Astrocyte (in vitro differentiated cells and primary cell): ENCODE measurements at regions not wholly inside any gene's neighbourhood (a gene's known extent, or its start where the extent isn't known, plus 50 kb on each side); places are given as distances from the start of the nearest gene placed in this dataset.

ENCODE experiments used
- DNase-seq: peaks from one replicate; pipeline ENCODE4 v3.0.0-alpha.2; 2010; ENCODE audit warnings: low read depth
- FAIRE-seq: peaks from 2 replicates; lab custom pipeline; 2011; peaks lifted over from hg19 to GRCh38; lab: Jason Lieb, UNC
- H2AFZ ChIP-seq: 2 replicates; pipeline ENCODE4 v1.6.0; 2012; ENCODE audit warnings: low read depth, low read length, inconsistent platforms
- H3K27ac ChIP-seq: 2 replicates; pipeline ENCODE4 v1.5.1; 2011; ENCODE audit warnings: low read depth, low read length, inconsistent platforms
- H3K27me3 ChIP-seq: 2 replicates; pipeline ENCODE4 v1.6.0; 2011; ENCODE audit warnings: low read length, inconsistent platforms; ENCODE audit not compliant: insufficient read depth
- H3K36me3 ChIP-seq: 2 replicates; pipeline ENCODE4 v1.5.1; 2011; ENCODE audit warnings: low read length, inconsistent platforms; ENCODE audit not compliant: insufficient read depth
- H3K4me1 ChIP-seq: 2 replicates; pipeline ENCODE4 v1.5.1; 2011; ENCODE audit warnings: low read length, inconsistent platforms; ENCODE audit not compliant: insufficient read depth
- H3K4me2 ChIP-seq: 2 replicates; pipeline ENCODE4 v1.6.0; 2012; ENCODE audit warnings: low read length, inconsistent platforms
- H3K4me3 ChIP-seq: 2 replicates; pipeline ENCODE4 v1.5.1; 2011; ENCODE audit warnings: low read depth, mild to moderate bottlenecking, low read length, inconsistent platforms; ENCODE audit not compliant: insufficient read depth
- H3K79me2 ChIP-seq: 2 replicates; pipeline ENCODE4 v1.6.0; 2012; ENCODE audit warnings: mild to moderate bottlenecking, low read length, inconsistent platforms; ENCODE audit not compliant: insufficient read depth
- H3K9ac ChIP-seq: 2 replicates; pipeline ENCODE4 v1.6.0; 2012; ENCODE audit warnings: mild to moderate bottlenecking, low read length, inconsistent platforms
- H3K9me3 ChIP-seq: 2 replicates; pipeline ENCODE4 v1.5.1; 2012; ENCODE audit warnings: low read depth, mild to moderate bottlenecking, low read length, inconsistent platforms; ENCODE audit not compliant: insufficient read depth
- H4K20me1 ChIP-seq: 2 replicates; pipeline ENCODE4 v1.6.0; 2012; ENCODE audit warnings: low read length, inconsistent platforms; ENCODE audit not compliant: insufficient read depth
- H3K27ac Mint-ChIP-seq: one replicate; pipeline ENCODE4 v1.8.0; 2021; ENCODE audit warnings: mild to moderate bottlenecking, mixed read lengths; ENCODE audit not compliant: unreplicated experiment
- H3K27me3 Mint-ChIP-seq: one replicate; pipeline ENCODE4 v1.8.0; 2021; ENCODE audit warnings: low read depth, mixed read lengths; ENCODE audit not compliant: unreplicated experiment
- H3K36me3 Mint-ChIP-seq: one replicate; pipeline ENCODE4 v1.8.0; 2021; ENCODE audit warnings: low read depth, mixed read lengths; ENCODE audit not compliant: unreplicated experiment
- H3K4me1 Mint-ChIP-seq: one replicate; pipeline ENCODE4 v1.8.0; 2021; ENCODE audit warnings: low read depth, mixed read lengths; ENCODE audit not compliant: unreplicated experiment
- H3K4me3 Mint-ChIP-seq: one replicate; pipeline ENCODE4 v1.8.0; 2021; ENCODE audit warnings: mild to moderate bottlenecking, moderate library complexity, mixed read lengths; ENCODE audit not compliant: unreplicated experiment
- H3K9me3 Mint-ChIP-seq: one replicate; pipeline ENCODE4 v1.8.0; 2021; ENCODE audit warnings: mild to moderate bottlenecking, mixed read lengths; ENCODE audit not compliant: unreplicated experiment
- CTCF ChIP-seq: IDR thresholded peaks from 2 replicates; pipeline ENCODE4 v1.5.1; 2011; ENCODE audit warnings: low read depth, mild to moderate bottlenecking, inconsistent platforms, low read length, moderate library complexity; ENCODE audit not compliant: insufficient read depth
- EZH2 ChIP-seq: IDR thresholded peaks from 2 replicates; pipeline ENCODE4 v1.6.1; 2012; ENCODE audit warnings: mild to moderate bottlenecking, low read length, inconsistent platforms; ENCODE audit not compliant: insufficient read depth

- Mint-ChIP-seq H3K36me3 (peaks cover 2% of the 10 kb centered on the region), H3K27me3 (peaks cover 17% of the 10 kb centered on the region), H3K27ac (peak overlapping the region; percentile 86), H3K9me3 (no peaks in the 10 kb centered on the region), H3K4me3 (no peak overlapping the region), H3K4me1 (peaks cover 19% of the 10 kb centered on the region)
- Histone ChIP-seq H3K36me3 (no peaks in the 10 kb centered on the region), H3K79me2 (no peaks in the 10 kb centered on the region), H3K9me3 (no peaks in the 10 kb centered on the region), H3K9ac (no peak overlapping the region), H2AFZ (no peak overlapping the region), H3K4me3 (no peak overlapping the region), H3K4me1 (peaks cover 14% of the 10 kb centered on the region), H3K27me3 (peaks cover 27% of the 10 kb centered on the region), H3K4me2 (peak overlapping the region; percentile 77), H3K27ac (no peak overlapping the region), H4K20me1 (peaks cover 5% of the 10 kb centered on the region)
- DNase-seq (no peak), FAIRE-seq (no peak)
- TF ChIP-seq CTCF (no peak), EZH2 (no peak)
These were observed 97.3 kb downstream of the RTP5 start for GRCh38 chr2:241966647-241967466.

DNA sequence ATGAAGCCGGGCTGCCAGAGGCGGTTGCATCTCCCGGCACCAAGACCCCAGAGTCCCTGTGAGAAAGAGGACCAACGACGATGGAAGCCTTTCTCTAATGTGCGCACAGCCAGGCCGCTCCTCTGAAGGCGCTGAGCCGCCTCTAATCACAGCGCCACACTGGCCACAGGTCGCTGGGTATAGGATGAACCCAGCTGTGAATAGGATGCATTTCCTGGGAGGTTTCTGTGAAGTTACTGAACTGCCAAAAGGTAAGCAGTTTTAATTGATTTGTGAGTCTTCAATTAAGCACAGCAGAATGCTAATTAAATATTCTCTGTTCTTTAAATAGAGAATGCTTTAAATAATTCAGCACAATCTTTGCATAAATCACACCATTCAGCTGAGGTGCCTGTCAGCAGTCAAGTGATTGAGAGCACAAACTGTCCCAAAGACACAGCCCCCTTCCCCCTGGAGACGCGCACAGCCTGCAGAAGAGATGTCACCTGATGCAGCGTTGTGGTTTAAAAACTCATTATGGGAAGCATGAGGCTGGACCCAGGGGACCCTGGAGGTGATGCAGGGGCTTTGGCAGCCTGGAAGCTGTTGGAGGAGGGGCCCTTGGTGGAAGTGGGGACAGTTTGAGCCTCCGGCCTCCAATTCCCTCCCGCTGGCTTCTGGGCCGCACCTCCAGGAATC, 98.1 kb downstream of the RTP5 start:
- Mint-ChIP-seq H3K27ac (no peak overlapping the region), H3K4me1 (peaks cover 19% of the 10 kb centered on the region), H3K9me3 (no peaks in the 10 kb centered on the region), H3K27me3 (peaks cover 18% of the 10 kb centered on the region), H3K4me3 (no peak overlapping the region), H3K36me3 (peaks cover 2% of the 10 kb centered on the region)
- H3K4me1 ChIP-seq: peaks cover 14% of the 10 kb centered on the region
- H3K4me3 ChIP-seq: no peak overlapping the region
- DNase-seq (no peak), FAIRE-seq (no peak)
- no peaks in the 10 kb centered on the region for H3K79me2 ChIP-seq
- peaks cover 5% of the 10 kb centered on the region for H4K20me1 ChIP-seq
- no peaks in the 10 kb centered on the region for H3K9me3 ChIP-seq
- no peaks in the 10 kb centered on the region for H3K36me3 ChIP-seq
- no peak overlapping the region for H3K9ac ChIP-seq
- TF ChIP-seq EZH2: no peak
- TF ChIP-seq CTCF: no peak
- no peak overlapping the region for H3K4me2 ChIP-seq
- peaks cover 21% of the 10 kb centered on the region for H3K27me3 ChIP-seq
- no peak overlapping the region for H2AFZ ChIP-seq
- H3K27ac ChIP-seq: no peak overlapping the region
